ENCODE measurements at regions not wholly inside any gene's neighbourhood (a gene's known extent, or its start where the extent isn't known, plus 50 kb on each side); places are given as distances from the start of the nearest gene placed in this dataset.

DNA sequence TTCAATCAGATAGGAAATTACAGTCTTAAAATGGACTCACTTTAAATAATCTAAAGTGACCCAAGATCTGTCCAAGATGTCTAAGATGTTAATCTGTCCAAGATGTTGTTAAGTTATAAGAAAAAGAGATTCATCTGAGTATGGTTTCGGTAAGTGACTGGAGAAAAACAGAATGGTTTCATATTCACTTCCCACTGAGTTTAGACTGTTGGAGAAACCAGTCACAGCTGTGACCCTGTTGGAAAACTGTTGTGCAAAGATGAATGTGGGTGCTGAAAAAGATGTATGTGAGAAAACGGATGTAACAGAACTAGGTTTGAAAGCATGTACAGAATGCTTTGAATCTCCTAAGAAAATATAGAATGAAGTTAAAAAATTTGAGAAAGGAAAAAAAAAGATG, 325.9 kb downstream of the COL12A1 start:
- ChIA-PET CTCF (no interaction called here), POLR2A (no interaction called here)
- H2AFZ ChIP-seq (ENCODE audit: insufficient read depth, low read depth, low read length, poor library complexity, severe bottlenecking) = no peak overlapping the region
- intact Hi-C loops (cut with micrococcal nuclease) = no loop called here
- H3K4me3 ChIP-seq (ENCODE audit: control extremely low read depth in 1 of 5, extremely low read depth in 1 of 5, insufficient read depth in 1 of 5, low read depth in 2 of 5, low read length in 4 of 5) = no peak overlapping the region
- TF ChIP-seq, protein P1, sequence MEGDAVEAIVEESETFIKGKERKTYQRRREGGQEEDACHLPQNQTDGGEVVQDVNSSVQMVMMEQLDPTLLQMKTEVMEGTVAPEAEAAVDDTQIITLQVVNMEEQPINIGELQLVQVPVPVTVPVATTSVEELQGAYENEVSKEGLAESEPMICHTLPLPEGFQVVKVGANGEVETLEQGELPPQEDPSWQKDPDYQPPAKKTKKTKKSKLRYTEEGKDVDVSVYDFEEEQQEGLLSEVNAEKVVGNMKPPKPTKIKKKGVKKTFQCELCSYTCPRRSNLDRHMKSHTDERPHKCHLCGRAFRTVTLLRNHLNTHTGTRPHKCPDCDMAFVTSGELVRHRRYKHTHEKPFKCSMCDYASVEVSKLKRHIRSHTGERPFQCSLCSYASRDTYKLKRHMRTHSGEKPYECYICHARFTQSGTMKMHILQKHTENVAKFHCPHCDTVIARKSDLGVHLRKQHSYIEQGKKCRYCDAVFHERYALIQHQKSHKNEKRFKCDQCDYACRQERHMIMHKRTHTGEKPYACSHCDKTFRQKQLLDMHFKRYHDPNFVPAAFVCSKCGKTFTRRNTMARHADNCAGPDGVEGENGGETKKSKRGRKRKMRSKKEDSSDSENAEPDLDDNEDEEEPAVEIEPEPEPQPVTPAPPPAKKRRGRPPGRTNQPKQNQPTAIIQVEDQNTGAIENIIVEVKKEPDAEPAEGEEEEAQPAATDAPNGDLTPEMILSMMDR (IDR thresholded peaks at IDR 0.05) = no peak
- no peak for TF ChIP-seq EZH2 (IDR thresholded peaks at IDR 0.05; ENCODE audit: borderline replicate concordance, insufficient read depth, low read depth, low read length, poor library complexity, severe bottlenecking)
- no peaks in the 10 kb centered on the region for H3K27me3 ChIP-seq (replicated peaks in 1 of 4; ENCODE audit: control extremely low read depth in 1 of 4, control insufficient read depth in 3 of 4, insufficient read depth in 4 of 4, low read length in 3 of 4)
- H3K4me1 Mint-ChIP-seq = no peaks in the 10 kb centered on the region
- no peak overlapping the region for H3K27ac ChIP-seq (ENCODE audit: low read length in 2 of 2)
- no peaks in the 10 kb centered on the region for H3K79me2 ChIP-seq (ENCODE audit: control insufficient read depth, insufficient read depth, low read length)
- H3K4me3 Mint-ChIP-seq = no peak overlapping the region
- no peak overlapping the region for H3K27ac Mint-ChIP-seq
- no peak for ATAC-seq (ENCODE audit: low read depth)
- H4K20me1 ChIP-seq (ENCODE audit: control insufficient read depth, insufficient read depth, low read length, poor library complexity, severe bottlenecking) = no peaks in the 10 kb centered on the region
- H3K4me1 ChIP-seq (ENCODE audit: control insufficient read depth in 2 of 2, insufficient read depth in 2 of 2, low read length in 2 of 2) = no peaks in the 10 kb centered on the region
- no peak overlapping the region for H3K4me2 ChIP-seq (replicated peaks; ENCODE audit: low read depth, low read length, poor library complexity, severe bottlenecking)
- H3K9me3 Mint-ChIP-seq (ENCODE audit: insufficient read depth) = no peaks in the 10 kb centered on the region
- no peak overlapping the region for H3K9ac ChIP-seq (ENCODE audit: low read length)
- H3K27me3 Mint-ChIP-seq = no peaks in the 10 kb centered on the region
- no CpG with 5 or more reads among the region's 2 CpGs for WGBS (ENCODE audit: insufficient coverage)
- no peak for DNase-seq
- no peaks in the 10 kb centered on the region for H3K9me3 ChIP-seq (ENCODE audit: control extremely low read depth in 1 of 3, control insufficient read depth in 2 of 3, insufficient read depth in 1 of 3, low read length in 2 of 3)
- no peaks in the 10 kb centered on the region for H3K36me3 ChIP-seq (replicated peaks in 1 of 2; ENCODE audit: control extremely low read depth in 1 of 2, control insufficient read depth in 1 of 2, extremely low read depth in 1 of 2, insufficient read depth in 2 of 2, low read length in 1 of 2)

DNA sequence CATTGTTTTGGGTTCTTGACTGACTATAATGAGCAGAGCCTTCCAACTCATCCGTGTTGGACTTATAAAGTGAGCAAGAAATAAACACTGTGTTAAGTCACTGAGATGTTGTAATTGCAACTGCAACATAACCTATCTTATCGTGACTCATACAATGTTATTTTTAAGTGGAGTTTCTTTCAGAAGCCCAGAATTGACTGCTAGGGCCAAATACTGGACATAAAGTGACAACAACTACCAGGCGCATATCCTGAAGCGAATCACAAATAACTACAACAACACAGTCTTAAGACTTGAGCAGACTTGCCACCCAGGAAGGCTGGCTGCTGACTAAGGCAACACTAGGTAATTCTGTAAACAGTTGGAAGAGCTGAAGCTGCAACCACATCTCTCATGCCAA, 326.6 kb downstream of the COL12A1 start:
- no peaks in the 10 kb centered on the region for H3K27me3 ChIP-seq (replicated peaks in 1 of 4; ENCODE audit: control extremely low read depth in 1 of 4, control insufficient read depth in 3 of 4, insufficient read depth in 4 of 4, low read length in 3 of 4)
- no peaks in the 10 kb centered on the region for H3K9me3 ChIP-seq (ENCODE audit: control extremely low read depth in 1 of 3, control insufficient read depth in 2 of 3, insufficient read depth in 1 of 3, low read length in 2 of 3)
- intact Hi-C loops (cut with micrococcal nuclease) = no loop called here
- no peaks in the 10 kb centered on the region for H4K20me1 ChIP-seq (ENCODE audit: control insufficient read depth, insufficient read depth, low read length, poor library complexity, severe bottlenecking)
- no peak for ATAC-seq (ENCODE audit: low read depth)
- H3K36me3 ChIP-seq (replicated peaks in 1 of 2; ENCODE audit: control extremely low read depth in 1 of 2, control insufficient read depth in 1 of 2, extremely low read depth in 1 of 2, insufficient read depth in 2 of 2, low read length in 1 of 2) = no peaks in the 10 kb centered on the region
- WGBS (ENCODE audit: insufficient coverage) = 92% methylated on average over 2 of the region's 4 CpGs
- H3K4me3 Mint-ChIP-seq = no peak overlapping the region
- no peaks in the 10 kb centered on the region for H3K4me1 ChIP-seq (ENCODE audit: control insufficient read depth in 2 of 2, insufficient read depth in 2 of 2, low read length in 2 of 2)
- H3K27ac Mint-ChIP-seq = no peak overlapping the region
- H3K4me2 ChIP-seq (replicated peaks; ENCODE audit: low read depth, low read length, poor library complexity, severe bottlenecking) = no peak overlapping the region
- H3K79me2 ChIP-seq (ENCODE audit: control insufficient read depth, insufficient read depth, low read length) = no peaks in the 10 kb centered on the region
- H2AFZ ChIP-seq (ENCODE audit: insufficient read depth, low read depth, low read length, poor library complexity, severe bottlenecking) = no peak overlapping the region
- no peaks in the 10 kb centered on the region for H3K27me3 Mint-ChIP-seq
- TF ChIP-seq, protein P1 (IDR thresholded peaks at IDR 0.05) = no peak
- TF ChIP-seq EZH2 (IDR thresholded peaks at IDR 0.05; ENCODE audit: borderline replicate concordance, insufficient read depth, low read depth, low read length, poor library complexity, severe bottlenecking) = no peak
- H3K9me3 Mint-ChIP-seq (ENCODE audit: insufficient read depth) = no peaks in the 10 kb centered on the region
- no peak overlapping the region for H3K9ac ChIP-seq (ENCODE audit: low read length)
- H3K27ac ChIP-seq (ENCODE audit: low read length in 2 of 2) = no peak overlapping the region
- no peaks in the 10 kb centered on the region for H3K4me1 Mint-ChIP-seq
- CTCF ChIA-PET = no interaction called here
- no peak for DNase-seq
- POLR2A ChIA-PET = no interaction called here
- H3K4me3 ChIP-seq (ENCODE audit: control extremely low read depth in 1 of 5, extremely low read depth in 1 of 5, insufficient read depth in 1 of 5, low read depth in 2 of 5, low read length in 4 of 5) = no peak overlapping the region
